NCI-H2227 (cell line): ENCODE measurements at regions not wholly inside any gene's neighbourhood (a gene's known extent, or its start where the extent isn't known, plus 50 kb on each side); places are given as distances from the start of the nearest gene placed in this dataset.
A peak's percentile ranks its signal among the peaks of the same experiment; 100 is the strongest.
"Not testable (repeated sequence)": the region's sequence is repeated elsewhere in the genome, so short reads cannot be mapped to it uniquely, and the experiment has no call there.

Source experiments
- DNase-seq: peaks from one replicate; lab custom pipeline; 2025; ENCODE audit not compliant: unreplicated experiment; lab: John Stamatoyannopoulos, UW

DNA sequence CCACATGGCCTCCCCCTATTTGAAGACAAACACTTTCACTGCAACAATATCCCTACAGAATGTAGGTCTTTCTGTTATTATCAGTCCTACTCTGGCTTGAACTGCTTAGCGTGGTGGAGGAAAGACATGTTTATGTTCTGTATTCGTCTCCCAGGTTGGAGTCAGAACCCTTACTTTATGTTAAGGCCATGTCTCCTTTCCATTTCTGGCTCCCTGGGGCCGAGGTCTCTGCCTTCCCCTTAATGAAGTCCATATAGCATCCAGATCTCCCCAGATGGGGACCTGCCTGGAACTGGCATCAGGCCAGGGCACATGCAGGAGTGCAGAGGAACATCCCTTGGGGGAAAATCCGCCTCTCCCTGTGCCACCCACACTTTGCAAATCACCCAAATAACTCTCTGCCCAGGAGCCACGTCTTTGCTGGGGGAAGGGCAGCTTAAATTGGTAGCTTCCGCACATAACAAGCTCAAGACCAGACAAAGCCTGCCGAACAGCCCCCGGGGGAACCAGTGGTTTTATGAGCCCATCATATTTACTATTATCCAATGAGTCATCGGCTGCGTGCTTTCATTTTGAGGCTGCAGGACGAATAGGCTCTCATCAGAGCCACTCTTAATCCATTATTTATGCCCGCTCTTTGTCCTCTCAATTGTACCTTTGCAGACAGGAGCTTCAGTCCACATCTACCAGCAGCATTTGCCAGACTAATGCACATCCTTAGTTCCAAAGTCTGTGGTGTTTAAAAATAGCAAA, 237.0 kb downstream of the UACA start:
- peak; percentile 88 for DNase-seq

DNA sequence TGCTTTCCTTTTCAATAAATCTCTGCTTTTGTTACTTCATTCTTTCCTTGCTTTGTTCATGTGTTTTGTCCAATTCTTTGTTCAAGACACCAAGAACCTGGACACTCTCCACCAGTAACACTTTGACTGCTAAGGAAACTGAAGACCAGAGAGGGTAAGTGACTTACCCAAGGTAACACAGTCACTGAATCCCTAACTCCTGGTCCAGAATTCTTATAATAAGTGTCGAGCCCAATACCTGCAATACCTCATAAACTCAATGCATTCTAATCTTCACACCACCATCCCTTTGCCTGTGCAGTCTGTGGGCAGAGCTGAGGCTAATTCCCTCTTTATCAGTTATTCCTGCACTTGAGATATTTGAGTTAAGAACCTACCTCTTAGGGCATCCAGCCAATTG, 237.8 kb downstream of the UACA start:
- DNase-seq, result no peak

DNA sequence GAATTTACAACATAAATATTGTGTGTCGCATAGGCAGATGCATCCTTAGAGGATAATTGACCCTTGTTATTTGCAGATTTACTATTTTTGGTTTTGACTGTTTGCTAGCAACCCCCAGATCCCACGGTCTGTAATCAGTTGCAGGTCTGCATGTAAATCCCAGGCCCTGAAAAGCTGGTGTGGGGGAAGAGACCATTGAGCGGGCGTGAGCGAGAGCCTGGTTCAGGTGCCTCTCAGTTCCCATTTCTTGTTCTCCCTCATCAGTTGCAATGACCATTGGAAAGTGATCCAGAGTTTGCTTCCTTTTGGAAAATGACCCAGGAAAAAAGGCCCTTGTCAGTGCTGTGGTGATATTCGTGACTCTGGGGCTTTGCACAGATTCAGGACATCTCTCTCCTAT, 238.9 kb downstream of the UACA start:
- peak; percentile 17 for DNase-seq

DNA sequence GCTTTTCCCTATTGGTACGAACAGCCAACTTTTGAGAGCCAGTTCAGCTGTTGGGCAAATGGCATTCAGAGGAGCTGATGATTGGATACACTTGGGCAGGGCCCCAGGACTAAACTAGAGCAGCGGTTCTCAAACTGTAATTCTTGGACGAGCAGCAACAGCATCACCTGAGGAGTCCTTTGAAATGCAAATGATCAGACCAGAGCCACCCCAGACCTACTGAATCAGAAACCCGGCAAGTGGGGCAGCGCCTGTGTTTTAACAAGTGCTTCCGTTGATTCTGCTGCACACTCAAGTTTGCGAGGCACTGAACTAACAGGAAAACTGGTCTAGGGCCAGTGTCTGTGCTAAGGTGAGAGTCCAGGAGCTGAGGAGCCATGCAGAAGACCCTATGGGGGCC, 239.7 kb downstream of the UACA start:
- no peak for DNase-seq

DNA sequence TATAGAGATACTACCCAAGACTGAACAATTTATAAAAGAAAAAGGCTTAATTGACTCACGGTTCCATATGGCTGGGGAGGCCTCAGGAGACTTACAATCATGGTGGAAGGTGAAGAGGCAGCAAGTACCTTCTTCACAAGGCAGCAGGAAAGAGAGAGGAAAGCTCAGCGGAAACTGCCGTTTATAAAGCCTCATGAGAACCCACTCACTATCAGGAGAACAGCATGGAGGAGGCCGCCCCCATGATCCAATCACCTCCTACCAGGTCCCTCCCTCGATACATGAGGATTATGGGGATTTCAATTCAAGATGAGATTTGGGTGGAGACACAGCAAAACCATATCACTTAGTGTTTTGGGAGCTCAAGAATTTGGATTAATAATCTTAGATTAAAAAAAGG, 240.2 kb downstream of the UACA start:
- no peak for DNase-seq

DNA sequence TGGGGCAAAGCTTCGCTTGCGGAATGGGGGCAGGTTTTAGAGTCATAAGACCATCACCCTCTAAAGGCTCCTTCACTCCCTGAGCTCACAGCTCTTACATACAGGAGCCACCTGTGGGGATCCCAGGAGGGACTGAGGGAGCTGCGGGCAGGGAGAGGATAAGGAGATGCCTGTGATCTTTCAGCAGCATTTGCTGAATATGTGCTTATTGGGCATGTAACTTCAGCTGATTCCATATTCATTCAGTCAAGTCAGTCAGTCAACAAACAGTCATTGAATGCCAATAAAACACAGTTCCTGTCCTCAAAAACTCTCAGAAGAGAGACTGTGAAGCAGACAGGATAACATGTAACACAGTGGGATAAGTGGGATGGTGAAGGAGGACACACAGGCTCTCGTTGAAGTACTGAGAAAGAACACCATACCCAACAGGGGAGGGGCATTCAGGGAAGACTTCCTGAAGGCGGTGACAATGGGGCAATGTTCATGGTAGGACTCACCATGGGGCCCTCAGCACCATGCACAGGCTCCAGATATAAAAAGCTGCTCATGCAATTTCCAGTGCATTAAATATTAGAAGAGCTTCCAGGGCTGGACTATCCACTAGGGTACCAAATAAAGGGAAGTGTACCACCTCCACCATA, 240.9 kb downstream of the UACA start:
- no peak for DNase-seq

DNA sequence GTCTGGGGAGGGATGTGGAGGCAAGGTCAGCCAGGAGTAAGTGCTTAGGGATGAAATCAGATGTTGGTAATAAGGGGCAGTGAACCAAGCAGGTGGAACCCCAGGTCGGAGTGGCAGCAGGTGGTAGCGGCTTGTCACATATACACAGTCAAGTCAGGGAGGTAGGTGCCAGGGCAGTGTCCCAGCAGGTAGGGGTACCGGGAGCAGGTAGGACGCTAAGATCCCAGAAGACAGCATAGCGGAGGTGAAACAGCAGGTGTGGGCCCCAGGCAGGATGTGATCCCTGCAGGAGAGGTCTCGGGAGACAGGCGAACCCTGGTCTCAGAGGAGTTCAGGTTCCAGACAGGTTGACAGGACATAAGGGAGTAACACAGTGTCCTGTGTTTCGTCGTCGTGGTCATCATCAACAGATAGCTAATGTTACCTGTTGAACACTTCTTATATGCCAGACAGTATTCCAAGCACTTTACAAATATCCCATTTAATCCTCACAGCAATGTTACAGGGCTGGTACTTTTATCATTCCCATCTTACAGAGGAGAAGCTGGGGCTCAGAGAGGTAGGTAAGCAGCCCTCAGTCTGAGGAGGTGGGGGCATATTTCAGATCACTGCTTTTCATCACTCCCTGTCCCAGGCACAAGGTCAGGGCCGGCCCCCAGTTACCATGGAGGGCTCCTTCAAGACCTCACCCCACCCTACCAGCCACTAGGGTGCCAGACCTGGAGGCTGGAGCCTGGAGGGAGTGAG, 241.6 kb downstream of the UACA start:
- no peak for DNase-seq

DNA sequence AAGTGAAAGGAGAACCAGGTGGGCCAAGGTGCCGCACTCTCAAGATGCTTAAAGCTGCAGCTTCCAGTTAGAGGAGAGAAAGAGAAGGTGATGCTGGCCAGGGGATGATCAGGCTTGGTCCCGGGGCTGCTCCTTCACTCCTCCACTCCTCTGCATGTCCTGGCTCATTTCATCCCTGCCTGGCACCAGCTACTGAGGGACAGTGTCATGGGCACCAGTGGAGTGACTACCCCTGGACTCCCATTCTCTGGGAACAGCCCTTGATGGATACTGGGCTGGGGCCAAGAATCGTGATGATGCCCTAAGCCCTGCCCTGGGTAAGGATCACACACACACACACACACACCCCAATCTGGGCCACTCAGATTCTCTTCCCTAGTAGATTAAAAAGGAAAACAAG, 243.7 kb downstream of the UACA start:
- no peak for DNase-seq

DNA sequence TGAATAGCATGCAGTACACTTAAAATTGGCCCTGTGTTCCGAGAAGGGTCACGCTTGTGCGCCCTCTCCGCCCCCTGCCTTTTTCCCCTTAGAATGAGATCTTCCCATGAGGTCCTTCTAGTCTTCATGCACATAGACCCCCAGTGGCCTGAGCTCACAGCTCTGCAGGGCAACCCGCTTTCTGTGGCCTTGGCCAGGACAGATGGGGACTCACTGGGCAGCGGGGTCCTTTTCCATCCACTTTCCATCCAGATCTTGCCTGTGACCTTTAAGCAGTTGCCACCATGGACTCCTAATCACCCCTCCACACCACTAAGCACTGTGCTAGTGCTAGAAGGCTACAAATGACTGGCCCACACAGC, 244.4 kb downstream of the UACA start:
- DNase-seq, result no peak

DNA sequence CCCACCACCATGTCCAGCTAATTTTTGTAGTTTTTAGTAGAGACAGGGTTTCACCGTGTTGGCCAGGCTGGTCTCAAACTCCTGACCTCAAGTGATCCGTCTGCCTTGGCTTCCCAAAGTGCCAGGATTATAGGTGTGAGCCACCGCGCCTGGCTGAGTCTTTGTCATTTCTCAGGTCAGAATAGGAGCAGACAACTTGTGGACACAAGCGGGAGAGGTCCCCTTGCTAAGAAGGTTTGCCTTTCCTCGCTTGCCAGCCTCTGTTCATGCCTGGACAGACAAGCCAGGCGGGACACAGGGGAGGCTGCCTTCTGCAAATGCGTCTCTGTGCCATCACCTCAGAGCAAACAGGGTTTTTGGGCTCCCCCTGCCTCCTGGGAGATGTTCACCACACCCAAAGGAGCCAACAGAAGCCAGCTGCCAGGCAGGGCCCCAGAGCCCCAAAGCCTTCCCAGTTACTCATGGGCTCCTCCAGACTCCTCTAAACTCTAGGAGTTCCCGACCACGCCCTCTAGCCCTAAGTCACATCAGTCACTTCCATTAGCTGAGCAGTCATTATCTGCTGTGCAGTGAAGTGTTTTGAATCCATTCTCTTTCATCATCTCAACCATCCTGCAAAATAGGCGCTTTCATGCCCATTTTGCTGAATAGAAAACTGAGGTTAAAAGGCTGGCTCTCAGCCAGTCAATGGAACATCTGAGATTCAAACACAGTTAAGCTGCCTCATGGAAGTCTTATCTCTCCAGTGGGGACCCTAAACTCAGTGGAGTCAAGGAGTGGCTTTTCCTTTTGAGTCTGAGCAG, 245.0 kb downstream of the UACA start:
- no peak for DNase-seq

DNA sequence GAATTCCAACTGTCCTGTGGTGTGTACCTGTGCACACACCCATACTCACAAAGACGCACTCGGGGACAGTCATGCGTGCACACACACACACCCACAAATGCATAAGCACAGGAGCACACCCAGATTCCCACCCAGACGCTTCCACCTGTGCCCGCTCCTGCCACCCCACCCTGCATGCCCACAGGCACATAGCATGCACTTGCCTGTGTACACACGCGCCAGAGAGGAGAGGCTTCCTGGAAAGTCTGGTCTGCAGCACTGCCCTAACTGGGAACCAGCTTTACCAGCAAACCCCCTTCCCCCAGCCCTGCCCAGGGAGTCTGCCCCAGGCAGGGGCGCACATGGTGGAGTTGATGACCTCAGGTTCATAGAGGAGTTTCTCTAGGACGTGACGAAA, 246.2 kb downstream of the UACA start:
- no peak for DNase-seq

DNA sequence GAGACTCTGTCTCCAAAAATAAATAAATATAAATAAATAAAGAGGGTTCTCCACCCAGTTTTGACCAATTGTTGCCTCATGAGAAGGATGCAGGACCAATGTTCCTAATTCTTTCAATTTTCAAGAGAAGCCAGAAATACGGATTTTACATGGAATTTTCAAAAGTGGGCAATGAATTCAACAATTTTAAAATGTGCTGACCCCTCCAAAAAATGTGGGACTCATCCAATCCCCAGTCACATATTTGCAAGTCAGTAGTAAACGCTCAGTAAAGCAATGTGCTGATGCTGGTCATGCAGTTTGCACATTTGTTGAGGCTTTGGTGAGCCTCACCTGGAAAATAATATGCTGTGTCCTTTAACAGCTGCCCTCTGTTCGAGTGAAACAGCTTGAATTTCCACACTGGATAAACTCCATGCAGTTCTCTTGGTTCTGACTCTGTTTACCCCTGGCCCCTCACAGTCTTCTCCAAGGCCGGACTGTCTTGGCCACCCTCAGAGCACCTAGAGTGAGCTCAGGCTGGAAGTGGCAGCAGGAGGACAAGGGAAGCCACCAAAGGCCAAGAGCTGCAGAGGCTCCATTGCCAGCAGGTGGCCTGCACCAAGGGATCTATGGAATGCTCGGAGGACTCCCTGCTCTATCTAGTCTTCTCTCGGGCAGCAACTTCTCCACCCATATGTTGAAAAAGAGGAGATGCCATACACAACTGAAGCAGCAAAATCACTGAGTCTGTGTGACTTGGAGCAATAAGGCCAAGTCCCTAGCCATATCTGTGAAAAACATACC, 246.8 kb downstream of the UACA start:
- no peak for DNase-seq

DNA sequence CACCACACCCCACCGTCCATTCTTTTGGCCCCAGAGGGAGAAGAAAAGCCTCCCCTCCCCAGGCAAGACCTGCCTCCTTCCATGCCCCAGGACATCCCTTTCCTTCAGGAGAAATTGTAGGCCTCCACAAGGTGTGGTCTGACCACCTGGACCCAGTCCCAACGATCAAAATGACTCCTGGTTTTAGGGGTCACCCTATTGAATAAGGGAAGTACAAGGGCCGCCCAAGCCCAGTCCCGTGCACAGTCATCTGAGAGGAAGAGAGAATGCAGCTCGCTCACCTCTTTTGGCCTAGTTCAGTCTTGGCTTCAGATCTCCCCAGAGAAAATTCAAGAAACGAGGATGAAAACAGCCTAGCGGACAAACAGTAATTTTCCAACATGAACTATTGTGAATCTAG, 249.1 kb downstream of the UACA start:
- DNase-seq, result no peak

DNA sequence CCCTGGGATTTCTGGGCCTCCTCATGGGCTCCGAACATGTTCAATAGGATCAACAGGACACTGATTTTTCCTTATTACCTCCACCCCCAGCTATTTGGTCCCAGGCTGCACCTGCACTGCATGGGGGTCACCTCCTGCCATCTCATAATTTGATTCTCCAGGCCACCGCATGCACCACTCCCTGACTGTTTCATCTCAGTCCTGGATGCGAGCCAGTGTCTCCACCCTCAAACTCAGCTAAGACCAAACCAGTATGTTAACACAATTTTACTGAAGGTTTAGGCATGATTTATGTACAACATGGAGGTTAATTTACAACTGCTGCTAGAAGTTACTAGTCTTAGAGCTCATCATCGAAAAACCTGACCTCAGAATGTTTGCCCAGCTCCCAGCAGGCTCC, 249.5 kb downstream of the UACA start:
- DNase-seq, result no peak

DNA sequence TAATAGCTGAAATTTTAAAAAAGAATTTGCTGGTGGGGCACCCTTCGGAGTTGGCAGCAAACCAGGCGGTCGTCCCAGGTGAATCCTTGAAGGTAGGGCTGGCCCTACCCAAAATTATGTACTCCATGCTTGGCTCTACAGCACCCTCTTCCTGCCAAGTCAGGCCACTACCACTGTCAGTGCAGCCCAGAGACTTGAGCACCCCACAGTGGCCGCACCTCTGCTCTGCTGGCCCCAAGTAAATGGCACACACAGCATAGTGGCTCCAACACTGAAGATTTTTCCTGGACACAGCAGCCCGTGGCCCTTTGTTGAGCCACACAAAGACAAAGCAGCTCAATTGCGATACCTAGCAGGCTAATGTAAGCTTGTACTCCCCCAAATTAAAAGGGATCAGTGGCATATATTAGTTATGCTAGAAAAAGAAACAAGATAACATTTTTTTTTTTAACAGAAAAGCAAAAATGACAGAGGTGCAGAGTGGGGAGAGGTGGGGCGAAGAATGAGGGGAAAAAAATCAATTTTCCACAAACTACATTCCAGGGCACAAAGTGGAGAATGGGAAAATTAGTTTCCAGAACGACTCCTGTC, 250.5 kb downstream of the UACA start:
- DNase-seq, result no peak

DNA sequence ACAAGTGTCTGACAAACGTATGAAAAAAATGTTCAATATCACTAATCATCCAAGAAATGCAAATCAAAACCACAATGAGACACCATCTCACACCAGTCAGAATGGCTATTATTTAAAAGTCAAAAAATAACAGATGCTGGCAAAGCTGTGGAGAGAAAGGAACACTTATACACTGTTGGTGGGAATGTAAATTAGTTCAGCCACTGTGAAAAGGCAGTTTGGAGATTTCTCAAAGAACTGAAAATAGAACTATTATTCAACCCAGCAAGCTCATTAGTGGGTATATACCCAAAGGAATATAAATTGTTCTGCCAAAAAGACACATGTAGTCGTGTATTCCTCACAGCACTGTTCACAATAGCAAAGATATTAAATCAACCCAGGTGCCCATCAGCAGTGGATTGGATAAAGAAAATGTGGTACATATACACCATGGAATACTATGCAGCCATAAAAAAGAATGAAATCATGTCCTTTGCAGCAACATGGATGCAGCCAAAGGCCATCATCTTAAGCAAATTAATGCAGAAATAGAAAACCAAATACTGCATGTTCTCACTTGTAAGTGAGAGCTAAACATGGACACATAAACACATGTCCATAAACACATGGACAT, 251.3 kb downstream of the UACA start:
- not testable (repeated sequence) for DNase-seq

DNA sequence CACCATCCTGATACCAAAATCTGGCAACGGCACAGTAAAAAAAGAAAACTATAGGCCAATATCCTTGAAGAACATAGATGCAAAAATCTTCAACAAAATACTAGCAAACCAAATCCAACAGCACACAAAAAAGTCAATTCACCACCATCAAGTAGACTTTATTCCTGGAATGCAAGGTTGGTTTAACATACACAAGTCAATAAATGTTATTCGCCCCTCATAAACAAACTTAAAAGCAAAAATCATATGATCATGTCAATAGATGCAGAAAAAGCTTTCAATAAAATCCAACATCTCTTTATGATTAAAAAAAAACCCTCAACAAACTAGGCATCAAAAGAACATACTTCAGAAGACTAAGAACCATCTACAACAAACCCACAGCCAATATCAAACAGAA, 252.9 kb downstream of the UACA start:
- DNase-seq, result no peak

DNA sequence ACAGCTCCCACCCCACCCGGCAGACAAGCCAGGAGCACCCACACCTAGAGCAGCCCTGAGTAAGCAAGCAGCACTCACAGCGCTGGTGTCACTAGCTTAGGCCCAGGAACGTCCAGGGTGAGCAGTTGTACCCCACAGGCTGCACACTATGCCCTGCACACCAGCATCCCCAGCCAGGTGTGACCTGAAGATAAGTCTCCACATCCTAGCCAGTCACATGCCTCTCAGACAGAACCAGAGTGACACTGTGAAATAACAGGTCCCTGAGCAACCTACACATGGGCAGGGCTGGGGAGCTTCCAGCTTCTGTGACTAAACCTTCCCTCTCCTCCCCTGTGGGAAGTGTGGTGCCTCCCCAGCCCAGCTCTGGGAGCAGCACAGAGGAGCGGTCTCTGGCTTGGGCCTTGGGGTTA, 253.6 kb downstream of the UACA start:
- DNase-seq, result no peak

DNA sequence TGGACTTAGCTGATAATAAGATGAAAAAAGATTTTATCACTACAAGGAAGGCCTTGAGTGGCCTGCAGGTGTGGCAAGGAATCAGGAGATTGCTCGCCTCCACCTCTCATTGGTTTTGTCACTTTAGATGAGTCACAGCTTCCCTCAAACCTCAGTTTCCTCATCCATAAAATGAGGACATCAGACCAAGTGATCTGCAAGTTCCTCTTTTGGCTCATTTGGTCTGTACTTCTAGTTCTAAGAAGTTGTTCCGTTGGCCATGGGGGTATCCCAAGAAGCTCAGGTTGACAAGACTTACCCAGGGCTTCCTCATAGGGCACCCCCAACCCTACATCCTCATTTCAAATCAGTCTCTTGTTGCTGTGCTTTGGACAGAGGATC, 254.1 kb downstream of the UACA start:
- no peak for DNase-seq
